ENCODE measurements at regions not wholly inside any gene's neighbourhood (a gene's known extent, or its start where the extent isn't known, plus 50 kb on each side); places are given as distances from the start of the nearest gene placed in this dataset.

- TF ChIP-seq CTCF (IDR thresholded peaks at IDR 0.05) = no peak
- Histone ChIP-seq H3K36me3 (no peaks in the 10 kb centered on the region), H3K27ac (no peak overlapping the region), H3K4me1 (ENCODE audit: control insufficient read depth in 1 of 2, low read depth in 2 of 2) (no peaks in the 10 kb centered on the region), H3K9me3 (no peaks in the 10 kb centered on the region), H3K27me3 (replicated peaks; ENCODE audit: insufficient read depth) (no peaks in the 10 kb centered on the region), H3K4me3 (no peak overlapping the region)
- DNase-seq (ENCODE audit: low spot score) (no peak), ATAC-seq (ENCODE audit: insufficient number of reproducible peaks, low FRiP score, low read depth) (no peak)
Measured at GRCh38 chr13:62598708-62599107, 1183.1 kb upstream of the PCDH20 start.

- Histone ChIP-seq H3K4me3 (no peak overlapping the region), H3K27me3 (replicated peaks; ENCODE audit: insufficient read depth) (no peaks in the 10 kb centered on the region), H3K36me3 (no peaks in the 10 kb centered on the region), H3K4me1 (ENCODE audit: control insufficient read depth in 1 of 2, low read depth in 2 of 2) (no peaks in the 10 kb centered on the region), H3K9me3 (no peaks in the 10 kb centered on the region), H3K27ac (no peak overlapping the region)
- no peak for TF ChIP-seq CTCF (IDR thresholded peaks at IDR 0.05)
- ATAC-seq (ENCODE audit: insufficient number of reproducible peaks, low FRiP score, low read depth) (no peak), DNase-seq (ENCODE audit: low spot score) (no peak)
Measured at GRCh38 chr13:62595976-62596375, 1180.3 kb upstream of the PCDH20 start.

DNA sequence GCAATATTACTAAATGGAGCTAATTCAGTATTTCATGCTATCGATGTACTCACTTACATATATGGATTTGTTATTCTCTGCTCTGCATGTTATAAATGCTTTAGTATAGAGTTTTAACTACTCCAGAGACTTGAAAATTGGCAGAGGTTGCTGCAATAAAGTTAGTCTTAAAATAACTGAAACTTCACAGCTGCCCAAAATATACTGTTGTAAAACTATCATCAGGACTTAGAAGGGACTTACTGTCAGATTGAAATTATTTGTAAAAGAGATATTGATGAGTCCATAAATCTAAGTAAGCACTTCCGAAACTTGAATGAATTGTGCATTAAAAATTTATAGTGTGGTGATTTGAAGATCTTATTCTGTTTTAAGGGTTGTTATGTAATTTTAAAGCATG lies 1178.2 kb upstream of the PCDH20 start:
- no peaks in the 10 kb centered on the region for H3K4me1 ChIP-seq (ENCODE audit: control insufficient read depth in 1 of 2, low read depth in 2 of 2)
- no peaks in the 10 kb centered on the region for H3K9me3 ChIP-seq
- no peak overlapping the region for H3K4me3 ChIP-seq
- DNase-seq (ENCODE audit: low spot score) (no peak), ATAC-seq (ENCODE audit: insufficient number of reproducible peaks, low FRiP score, low read depth) (no peak)
- no peaks in the 10 kb centered on the region for H3K36me3 ChIP-seq
- H3K27ac ChIP-seq = no peak overlapping the region
- TF ChIP-seq CTCF (IDR thresholded peaks at IDR 0.05) = no peak
- H3K27me3 ChIP-seq (replicated peaks; ENCODE audit: insufficient read depth) = no peaks in the 10 kb centered on the region

GRCh38 chr13:62583466-62583865 lies 1167.8 kb upstream of the PCDH20 start:
- no peaks in the 10 kb centered on the region for H3K4me1 ChIP-seq (ENCODE audit: control insufficient read depth in 1 of 2, low read depth in 2 of 2)
- TF ChIP-seq CTCF (IDR thresholded peaks at IDR 0.05) = no peak
- no peak for ATAC-seq (ENCODE audit: insufficient number of reproducible peaks, low FRiP score, low read depth)
- H3K4me3 ChIP-seq = no peak overlapping the region
- H3K27ac ChIP-seq = no peak overlapping the region
- DNase-seq (ENCODE audit: low spot score) = no peak
- H3K27me3 ChIP-seq (replicated peaks; ENCODE audit: insufficient read depth) = no peaks in the 10 kb centered on the region
- H3K9me3 ChIP-seq = no peaks in the 10 kb centered on the region
- no peaks in the 10 kb centered on the region for H3K36me3 ChIP-seq

GRCh38 chr13:62578402-62578801 lies 1162.8 kb upstream of the PCDH20 start:
- ATAC-seq (ENCODE audit: insufficient number of reproducible peaks, low FRiP score, low read depth) = no peak
- TF ChIP-seq CTCF (IDR thresholded peaks at IDR 0.05) = no peak

More at GRCh38 chr13:62578402-62578801, 1162.8 kb upstream of the PCDH20 start:
- no peak overlapping the region for H3K27ac ChIP-seq
- H3K9me3 ChIP-seq = no peaks in the 10 kb centered on the region
- H3K36me3 ChIP-seq = no peaks in the 10 kb centered on the region
- no peak overlapping the region for H3K4me3 ChIP-seq
- no peak for DNase-seq (ENCODE audit: low spot score)
- H3K27me3 ChIP-seq (replicated peaks; ENCODE audit: insufficient read depth) = no peaks in the 10 kb centered on the region
- H3K4me1 ChIP-seq (ENCODE audit: control insufficient read depth in 1 of 2, low read depth in 2 of 2) = no peaks in the 10 kb centered on the region
